ENCODE measurements at regions not wholly inside any gene's neighbourhood (a gene's known extent, or its start where the extent isn't known, plus 50 kb on each side); places are given as distances from the start of the nearest gene placed in this dataset.

GRCh38 chr3:72445827-72446217 is 402.4 kb downstream of the SHQ1 start:
- no peaks in the 10 kb centered on the region for H3K36me3 ChIP-seq (ENCODE audit: control insufficient read depth, insufficient read depth, low read length)
- DNase-seq (ENCODE audit: low read depth) = no peak
- TF ChIP-seq CTCF (IDR thresholded peaks at IDR 0.05; ENCODE audit: insufficient read depth, low read length, poor library complexity, severe bottlenecking) = no peak
- H3K27me3 ChIP-seq (ENCODE audit: control insufficient read depth, insufficient read depth, low read length) = no peaks in the 10 kb centered on the region
- H3K4me3 ChIP-seq (ENCODE audit: low read depth, low read length) = peak overlapping the region; percentile 61

DNA sequence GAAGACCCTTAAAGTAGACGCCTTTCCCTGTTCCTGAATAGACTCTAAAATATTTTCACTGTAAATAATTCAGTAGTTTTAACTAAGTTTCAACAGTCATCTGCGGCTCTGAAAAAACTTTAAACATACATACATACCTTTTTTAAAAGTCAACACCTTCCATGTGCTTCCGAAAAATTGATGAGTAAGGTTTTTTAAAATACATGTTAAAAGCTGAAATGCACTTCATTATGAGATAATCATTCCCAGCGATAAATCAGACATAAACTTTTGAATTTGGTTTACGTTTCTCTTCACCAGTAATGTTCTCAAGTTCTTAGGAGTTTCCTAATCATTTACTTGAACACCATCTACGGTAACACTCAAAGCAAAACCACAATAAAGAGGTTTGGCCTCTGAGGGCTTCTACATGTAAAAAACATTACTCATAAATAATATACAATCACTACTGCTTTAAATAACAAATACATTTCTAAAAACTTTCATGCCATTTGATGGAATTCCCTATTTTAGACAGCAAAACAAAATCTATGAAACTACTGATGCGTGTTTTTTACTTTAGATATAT is 403.5 kb downstream of the SHQ1 start:
- no peak overlapping the region for H3K4me3 ChIP-seq (ENCODE audit: low read depth, low read length)
- DNase-seq (ENCODE audit: low read depth) = no peak
- no peak for TF ChIP-seq CTCF (IDR thresholded peaks at IDR 0.05; ENCODE audit: insufficient read depth, low read length, poor library complexity, severe bottlenecking)
- no peaks in the 10 kb centered on the region for H3K27me3 ChIP-seq (ENCODE audit: control insufficient read depth, insufficient read depth, low read length)
- H3K36me3 ChIP-seq (ENCODE audit: control insufficient read depth, insufficient read depth, low read length) = no peaks in the 10 kb centered on the region

DNA sequence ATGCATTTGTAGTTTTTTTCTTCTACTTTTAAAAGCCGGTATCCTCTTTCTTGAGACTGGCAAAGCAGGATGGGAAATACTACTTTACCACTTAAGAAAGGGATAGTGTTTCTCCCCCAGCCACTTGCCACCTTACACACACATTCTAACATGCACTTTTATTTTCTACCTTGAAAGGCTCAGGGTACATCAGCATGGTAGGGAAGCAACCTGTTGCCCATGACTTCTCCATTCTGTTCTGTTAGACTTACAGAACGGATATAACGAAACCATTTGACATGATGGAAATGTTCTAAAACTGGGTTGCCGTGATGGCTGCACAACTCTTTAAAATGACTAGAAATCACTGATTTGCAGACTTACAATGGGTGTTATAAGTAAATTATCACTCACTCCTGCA is 405.5 kb downstream of the SHQ1 start:
- H3K4me3 ChIP-seq (ENCODE audit: low read depth, low read length) = no peak overlapping the region
- no peaks in the 10 kb centered on the region for H3K27me3 ChIP-seq (ENCODE audit: control insufficient read depth, insufficient read depth, low read length)
- no peaks in the 10 kb centered on the region for H3K36me3 ChIP-seq (ENCODE audit: control insufficient read depth, insufficient read depth, low read length)
- no peak for DNase-seq (ENCODE audit: low read depth)
- no peak for TF ChIP-seq CTCF (IDR thresholded peaks at IDR 0.05; ENCODE audit: insufficient read depth, low read length, poor library complexity, severe bottlenecking)

- H3K27me3 ChIP-seq (ENCODE audit: control insufficient read depth, insufficient read depth, low read length) = no peaks in the 10 kb centered on the region
- H3K4me3 ChIP-seq (ENCODE audit: low read depth, low read length) = no peak overlapping the region
- TF ChIP-seq CTCF (IDR thresholded peaks at IDR 0.05; ENCODE audit: insufficient read depth, low read length, poor library complexity, severe bottlenecking) = no peak
- DNase-seq (ENCODE audit: low read depth) = no peak
- no peaks in the 10 kb centered on the region for H3K36me3 ChIP-seq (ENCODE audit: control insufficient read depth, insufficient read depth, low read length)
Observed at GRCh38 chr3:72441284-72441994, 406.8 kb downstream of the SHQ1 start.

- no peaks in the 10 kb centered on the region for H3K27me3 ChIP-seq (ENCODE audit: control insufficient read depth, insufficient read depth, low read length)
- no peak for DNase-seq (ENCODE audit: low read depth)
- TF ChIP-seq CTCF (IDR thresholded peaks at IDR 0.05; ENCODE audit: insufficient read depth, low read length, poor library complexity, severe bottlenecking) = no peak
- no peak overlapping the region for H3K4me3 ChIP-seq (ENCODE audit: low read depth, low read length)
- H3K36me3 ChIP-seq (ENCODE audit: control insufficient read depth, insufficient read depth, low read length) = no peaks in the 10 kb centered on the region
Observed at GRCh38 chr3:72440491-72440890, 407.8 kb downstream of the SHQ1 start.

Measured in kidney epithelial cell (primary cell).